Keratinocyte (primary cell): ENCODE measurements at regions not wholly inside any gene's neighbourhood (a gene's known extent, or its start where the extent isn't known, plus 50 kb on each side); places are given as distances from the start of the nearest gene placed in this dataset.

ENCODE experiments used
- EZH2 ChIP-seq: IDR thresholded peaks from one replicate; pipeline ENCODE4 v1.6.1; 2012; ENCODE audit warnings: inconsistent platforms, mild to moderate bottlenecking, low read length, moderate library complexity
- TF ChIP-seq, protein P1 (sequence below), 3 experiments: IDR thresholded peaks in 1 of 3; conservative IDR thresholded peaks in 1 of 3; optimal IDR thresholded peaks in 1 of 3; 2 replicates in 2 of 3; 3 replicates in 1 of 3; pipeline versions ENCODE3 to v1.5.1; 2011; ENCODE audit warnings: low read length in 3 of 3, mild to moderate bottlenecking in 3 of 3, moderate library complexity in 2 of 3, control low read depth in 1 of 3, inconsistent platforms in 1 of 3; ENCODE audit not compliant: insufficient read depth in 2 of 3; ENCODE audit errors: extremely low read depth in 1 of 3

DNA sequence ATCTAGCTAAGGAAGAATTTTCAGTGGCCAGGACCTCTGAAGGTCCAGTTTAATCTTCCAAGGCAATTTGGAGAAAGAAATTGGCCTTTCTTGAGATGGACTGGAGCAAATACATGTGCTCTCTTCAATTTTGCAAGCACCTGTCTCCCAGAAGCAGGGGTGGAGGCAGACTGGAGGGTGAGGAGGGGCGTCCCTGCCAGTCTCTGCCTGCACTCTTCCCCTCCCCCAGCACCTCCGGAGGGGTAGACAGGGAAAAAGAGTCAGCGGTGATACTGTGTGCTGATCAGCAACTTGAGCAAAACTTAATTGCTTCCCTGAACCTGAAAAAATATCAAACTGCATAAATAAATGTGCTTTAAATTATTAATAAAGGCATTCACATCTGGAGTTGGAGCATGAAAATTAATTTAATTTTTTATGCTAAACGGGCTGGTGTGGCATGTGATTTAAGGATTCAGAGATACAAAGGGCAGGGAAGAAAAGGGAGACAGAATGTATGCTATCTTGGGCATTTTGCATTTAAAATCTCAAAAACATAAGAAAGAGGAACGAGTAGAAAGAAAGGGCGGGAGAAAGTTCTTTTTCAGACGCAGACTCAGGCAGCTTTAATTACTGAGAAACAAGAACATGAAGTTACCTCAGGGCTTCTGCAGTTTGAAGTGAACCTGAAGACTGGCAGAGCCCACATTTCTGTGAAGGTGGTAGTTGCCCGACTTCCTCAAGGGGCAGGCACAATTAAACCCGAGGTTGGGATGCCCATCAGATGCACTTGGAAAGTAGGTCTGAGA lies 319.7 kb downstream of the UACA start:
- no peak for TF ChIP-seq EZH2
- TF ChIP-seq, protein P1, sequence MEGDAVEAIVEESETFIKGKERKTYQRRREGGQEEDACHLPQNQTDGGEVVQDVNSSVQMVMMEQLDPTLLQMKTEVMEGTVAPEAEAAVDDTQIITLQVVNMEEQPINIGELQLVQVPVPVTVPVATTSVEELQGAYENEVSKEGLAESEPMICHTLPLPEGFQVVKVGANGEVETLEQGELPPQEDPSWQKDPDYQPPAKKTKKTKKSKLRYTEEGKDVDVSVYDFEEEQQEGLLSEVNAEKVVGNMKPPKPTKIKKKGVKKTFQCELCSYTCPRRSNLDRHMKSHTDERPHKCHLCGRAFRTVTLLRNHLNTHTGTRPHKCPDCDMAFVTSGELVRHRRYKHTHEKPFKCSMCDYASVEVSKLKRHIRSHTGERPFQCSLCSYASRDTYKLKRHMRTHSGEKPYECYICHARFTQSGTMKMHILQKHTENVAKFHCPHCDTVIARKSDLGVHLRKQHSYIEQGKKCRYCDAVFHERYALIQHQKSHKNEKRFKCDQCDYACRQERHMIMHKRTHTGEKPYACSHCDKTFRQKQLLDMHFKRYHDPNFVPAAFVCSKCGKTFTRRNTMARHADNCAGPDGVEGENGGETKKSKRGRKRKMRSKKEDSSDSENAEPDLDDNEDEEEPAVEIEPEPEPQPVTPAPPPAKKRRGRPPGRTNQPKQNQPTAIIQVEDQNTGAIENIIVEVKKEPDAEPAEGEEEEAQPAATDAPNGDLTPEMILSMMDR (optimal IDR thresholded peaks at IDR 0.05 in 1 of 3, IDR thresholded peaks at IDR 0.05 in 1 of 3, conservative IDR thresholded peaks at IDR 0.05 in 1 of 3; ENCODE audit: extremely low read depth in 1 of 3, insufficient read depth in 2 of 3, low read length in 3 of 3): no peak
